NT2/D1 (cell line): ENCODE measurements at regions not wholly inside any gene's neighbourhood (a gene's known extent, or its start where the extent isn't known, plus 50 kb on each side); places are given as distances from the start of the nearest gene placed in this dataset.

ENCODE experiments used
- YY1 ChIP-seq: IDR thresholded peaks from 2 replicates; pipeline ENCODE4 v1.6.1; 2011; ENCODE audit not compliant: insufficient read length, insufficient read depth
- ZNF274 ChIP-seq: IDR thresholded peaks from 2 replicates; pipeline ENCODE4 v1.6.1; 2011; ENCODE audit warnings: mild to moderate bottlenecking, low read depth, low read length

DNA sequence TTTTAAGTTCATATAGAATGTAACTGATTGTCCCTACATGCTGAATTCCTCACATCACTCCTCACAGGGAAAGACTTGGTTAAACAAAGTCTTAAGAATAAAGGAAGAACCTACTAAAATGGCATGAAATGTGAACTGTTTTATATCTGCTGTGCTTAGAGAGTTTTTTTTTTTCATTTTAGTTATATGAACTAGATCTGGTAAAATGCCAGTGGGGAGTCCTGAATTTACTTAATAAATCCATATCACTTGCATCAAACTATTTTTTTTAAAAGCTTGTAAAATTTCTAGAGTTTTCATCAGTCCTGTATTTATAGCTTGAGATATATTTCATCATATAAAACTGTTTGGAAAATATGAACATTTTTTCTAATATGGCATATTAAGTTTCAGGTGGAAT is 1528.6 kb downstream of the EFNA5 start:
- TF ChIP-seq ZNF274 (no peak), YY1 (no peak)
